ENCODE measurements at regions not wholly inside any gene's neighbourhood (a gene's known extent, or its start where the extent isn't known, plus 50 kb on each side); places are given as distances from the start of the nearest gene placed in this dataset.

DNA sequence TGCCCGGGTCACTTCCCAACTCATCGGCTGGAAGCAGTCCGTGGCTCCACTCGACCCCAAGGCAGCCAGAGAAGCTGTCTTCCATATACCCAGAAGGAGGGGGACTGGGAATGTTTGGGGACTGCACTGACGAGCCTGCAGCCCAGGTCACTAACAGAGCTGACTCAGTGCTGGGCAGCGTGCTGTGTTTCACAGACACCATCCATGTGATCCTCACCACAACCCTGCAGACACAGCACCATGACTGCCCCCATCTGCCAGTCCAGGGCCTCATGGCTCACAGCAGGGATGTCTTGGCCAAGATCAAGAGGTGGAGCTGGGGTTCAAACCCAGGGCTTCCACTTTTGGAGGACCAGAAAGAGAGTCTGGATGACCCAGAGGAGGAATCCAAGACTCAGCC lies 67.9 kb downstream of the KLHDC7A start:
- Mint-ChIP-seq H3K4me3 (no peak overlapping the region), H3K27ac (no peak overlapping the region), H3K36me3 (no peaks in the 10 kb centered on the region), H3K27me3 (ENCODE audit: low read depth in 2 of 2) (peaks cover 12 to 16% of the 10 kb centered on the region in 2 donors), H3K9me3 (no peaks in the 10 kb centered on the region), H3K4me1 (no peaks in the 10 kb centered on the region)
- intact Hi-C loops (cut with micrococcal nuclease) = no loop called here
- 57% methylated on average over 3 of the region's 6 CpGs for WGBS (ENCODE audit: insufficient coverage)
- TF ChIP-seq, protein P1, sequence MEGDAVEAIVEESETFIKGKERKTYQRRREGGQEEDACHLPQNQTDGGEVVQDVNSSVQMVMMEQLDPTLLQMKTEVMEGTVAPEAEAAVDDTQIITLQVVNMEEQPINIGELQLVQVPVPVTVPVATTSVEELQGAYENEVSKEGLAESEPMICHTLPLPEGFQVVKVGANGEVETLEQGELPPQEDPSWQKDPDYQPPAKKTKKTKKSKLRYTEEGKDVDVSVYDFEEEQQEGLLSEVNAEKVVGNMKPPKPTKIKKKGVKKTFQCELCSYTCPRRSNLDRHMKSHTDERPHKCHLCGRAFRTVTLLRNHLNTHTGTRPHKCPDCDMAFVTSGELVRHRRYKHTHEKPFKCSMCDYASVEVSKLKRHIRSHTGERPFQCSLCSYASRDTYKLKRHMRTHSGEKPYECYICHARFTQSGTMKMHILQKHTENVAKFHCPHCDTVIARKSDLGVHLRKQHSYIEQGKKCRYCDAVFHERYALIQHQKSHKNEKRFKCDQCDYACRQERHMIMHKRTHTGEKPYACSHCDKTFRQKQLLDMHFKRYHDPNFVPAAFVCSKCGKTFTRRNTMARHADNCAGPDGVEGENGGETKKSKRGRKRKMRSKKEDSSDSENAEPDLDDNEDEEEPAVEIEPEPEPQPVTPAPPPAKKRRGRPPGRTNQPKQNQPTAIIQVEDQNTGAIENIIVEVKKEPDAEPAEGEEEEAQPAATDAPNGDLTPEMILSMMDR (IDR thresholded peaks at IDR 0.05) = no peak
- H3K4me1 ChIP-seq (ENCODE audit: control insufficient read depth, insufficient read depth, low read length) = no peaks in the 10 kb centered on the region
- H3K9me3 ChIP-seq (ENCODE audit: control insufficient read depth, insufficient read depth, low read length) = no peaks in the 10 kb centered on the region
- DNase-seq (no peak), ATAC-seq (no peak)
- no peak overlapping the region for H3K27ac ChIP-seq (ENCODE audit: low read length)
- H3K27me3 ChIP-seq (ENCODE audit: control insufficient read depth, insufficient read depth, low read length) = no peaks in the 10 kb centered on the region
- no peak overlapping the region for H3K4me3 ChIP-seq (ENCODE audit: low read length)
- no peaks in the 10 kb centered on the region for H3K36me3 ChIP-seq (ENCODE audit: control insufficient read depth, insufficient read depth, low read length)

DNA sequence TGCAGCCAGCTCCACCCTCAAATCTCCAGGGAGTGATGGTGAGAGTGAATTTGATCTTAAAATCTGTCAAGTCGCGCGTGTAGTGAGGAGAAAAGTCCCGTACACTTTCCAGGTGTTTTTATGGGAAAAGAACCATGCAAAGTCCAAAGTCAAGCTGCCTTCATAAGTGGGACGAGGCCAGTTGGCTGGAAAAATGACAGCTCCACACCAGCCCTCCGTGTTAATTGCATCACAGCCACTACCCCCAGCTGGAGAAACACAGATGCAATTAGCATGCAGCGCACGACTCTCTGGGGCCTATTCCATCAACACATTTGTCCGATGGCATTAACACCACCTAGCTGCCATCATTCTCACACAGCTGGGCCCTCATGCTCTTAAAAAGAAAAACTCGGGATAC lies 68.4 kb downstream of the KLHDC7A start:
- Histone ChIP-seq H3K9me3 (ENCODE audit: control insufficient read depth, insufficient read depth, low read length) (no peaks in the 10 kb centered on the region), H3K4me3 (ENCODE audit: low read length) (no peak overlapping the region), H3K4me1 (ENCODE audit: control insufficient read depth, insufficient read depth, low read length) (no peaks in the 10 kb centered on the region), H3K36me3 (ENCODE audit: control insufficient read depth, insufficient read depth, low read length) (no peaks in the 10 kb centered on the region), H3K27ac (ENCODE audit: low read length) (no peak overlapping the region), H3K27me3 (ENCODE audit: control insufficient read depth, insufficient read depth, low read length) (no peaks in the 10 kb centered on the region)
- H3K27me3 Mint-ChIP-seq (ENCODE audit: low read depth in 2 of 2) = peaks cover 12 to 16% of the 10 kb centered on the region in 2 donors
- H3K4me1 Mint-ChIP-seq = no peaks in the 10 kb centered on the region
- DNase-seq (no peak), ATAC-seq (no peak)
- H3K36me3 Mint-ChIP-seq = no peaks in the 10 kb centered on the region
- 77% methylated on average over 10 of the region's 10 CpGs for WGBS (ENCODE audit: insufficient coverage)
- H3K27ac Mint-ChIP-seq = no peak overlapping the region
- H3K4me3 Mint-ChIP-seq = no peak overlapping the region
- TF ChIP-seq, protein P1 (IDR thresholded peaks at IDR 0.05) = no peak
- intact Hi-C loops (cut with micrococcal nuclease) = no loop called here
- H3K9me3 Mint-ChIP-seq = no peaks in the 10 kb centered on the region

DNA sequence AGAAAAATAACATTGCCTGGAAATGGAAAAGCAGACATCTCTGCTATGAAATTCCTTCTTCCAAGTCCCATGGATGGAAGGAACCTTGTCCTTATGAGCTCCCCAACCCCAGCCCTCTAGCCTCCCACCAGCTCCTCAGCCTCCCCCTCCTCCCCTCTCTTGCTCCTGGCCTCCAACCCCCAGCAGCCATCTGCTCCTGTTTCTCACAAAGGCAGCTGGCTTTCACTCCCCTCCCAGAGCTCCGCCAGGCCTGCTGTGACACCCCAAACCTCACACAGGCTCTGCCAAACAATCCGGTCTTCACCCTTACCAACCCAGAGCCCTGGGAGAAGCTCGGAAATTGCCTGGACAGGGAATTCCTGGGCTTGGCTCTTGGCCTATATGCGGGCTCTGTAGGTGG lies 69.2 kb downstream of the KLHDC7A start:
- no peaks in the 10 kb centered on the region for H3K4me1 Mint-ChIP-seq
- Histone ChIP-seq H3K4me1 (ENCODE audit: control insufficient read depth, insufficient read depth, low read length) (no peaks in the 10 kb centered on the region), H3K27me3 (ENCODE audit: control insufficient read depth, insufficient read depth, low read length) (no peaks in the 10 kb centered on the region), H3K9me3 (ENCODE audit: control insufficient read depth, insufficient read depth, low read length) (no peaks in the 10 kb centered on the region), H3K4me3 (ENCODE audit: low read length) (no peak overlapping the region), H3K36me3 (ENCODE audit: control insufficient read depth, insufficient read depth, low read length) (no peaks in the 10 kb centered on the region), H3K27ac (ENCODE audit: low read length) (no peak overlapping the region)
- 85% methylated on average over 4 of the region's 4 CpGs for WGBS (ENCODE audit: insufficient coverage)
- H3K27ac Mint-ChIP-seq = no peak overlapping the region
- H3K36me3 Mint-ChIP-seq = no peaks in the 10 kb centered on the region
- DNase-seq (no peak), ATAC-seq (no peak)
- TF ChIP-seq, protein P1 (IDR thresholded peaks at IDR 0.05) = no peak
- no peaks in the 10 kb centered on the region for H3K9me3 Mint-ChIP-seq
- peaks cover 15 to 16% of the 10 kb centered on the region in 2 donors for H3K27me3 Mint-ChIP-seq (ENCODE audit: low read depth in 2 of 2)
- intact Hi-C loops (cut with micrococcal nuclease) = no loop called here
- H3K4me3 Mint-ChIP-seq = no peak overlapping the region

DNA sequence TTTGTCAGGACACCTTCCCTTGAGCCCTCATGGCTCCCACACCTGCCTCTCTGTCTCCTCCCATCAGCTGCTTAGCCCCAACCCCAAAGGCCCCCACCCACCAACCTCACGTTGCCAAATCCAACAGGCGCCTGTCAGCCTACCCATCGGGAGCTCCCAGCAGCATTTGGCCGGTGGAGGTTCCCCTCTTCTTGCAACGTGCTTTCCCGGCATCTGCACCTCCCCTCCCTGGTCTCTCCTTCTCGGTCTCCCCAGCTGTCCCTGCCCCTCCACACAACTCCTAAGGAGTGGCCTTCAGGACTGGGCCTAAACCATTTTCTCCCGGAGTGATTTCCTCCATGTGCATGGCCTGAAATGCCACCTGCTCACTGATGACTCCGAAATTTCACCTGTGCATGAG lies 71.9 kb downstream of the KLHDC7A start:
- H3K9me3 Mint-ChIP-seq = no peaks in the 10 kb centered on the region
- no peak overlapping the region for H3K27ac ChIP-seq (ENCODE audit: low read length)
- intact Hi-C loops (cut with micrococcal nuclease) = no loop called here
- ATAC-seq = no peak
- WGBS (ENCODE audit: insufficient coverage) = 61% methylated on average over 9 of the region's 9 CpGs
- H3K36me3 Mint-ChIP-seq = no peaks in the 10 kb centered on the region
- no peaks in the 10 kb centered on the region for H3K9me3 ChIP-seq (ENCODE audit: control insufficient read depth, insufficient read depth, low read length)
- peaks cover under 1% of the 10 kb centered on the region for H3K4me1 ChIP-seq (ENCODE audit: control insufficient read depth, insufficient read depth, low read length)
- no peak overlapping the region for H3K27ac Mint-ChIP-seq
- H3K4me1 Mint-ChIP-seq = peaks cover 1 to 4% of the 10 kb centered on the region in 2 donors
- DNase-seq = no peak
- TF ChIP-seq, protein P1 (IDR thresholded peaks at IDR 0.05) = no peak
- H3K4me3 Mint-ChIP-seq = no peak overlapping the region
- H3K36me3 ChIP-seq (ENCODE audit: control insufficient read depth, insufficient read depth, low read length) = no peaks in the 10 kb centered on the region
- H3K4me3 ChIP-seq (ENCODE audit: low read length) = no peak overlapping the region
- peaks cover 16 to 28% of the 10 kb centered on the region in 2 donors for H3K27me3 Mint-ChIP-seq (ENCODE audit: low read depth in 2 of 2)
- no peaks in the 10 kb centered on the region for H3K27me3 ChIP-seq (ENCODE audit: control insufficient read depth, insufficient read depth, low read length)
